DND-41 (cell line): ENCODE measurements at regions not wholly inside any gene's neighbourhood (a gene's known extent, or its start where the extent isn't known, plus 50 kb on each side); places are given as distances from the start of the nearest gene placed in this dataset.

Experiments
- ATAC-seq: fragments of 200-7000 bp; cut with Tn5 transposase; 3 replicates; pipeline ENCODE4 v1.9.1; 2021; ENCODE audit warnings: low read depth; ENCODE audit not compliant: insufficient read depth
- DNase-seq: peaks from one replicate; pipeline ENCODE4 v3.0.0-alpha.2; 2020
- H2AFZ ChIP-seq: 2 replicates; pipeline ENCODE4 v1.6.0; 2012; ENCODE audit warnings: low read depth, low read length
- H3K27ac ChIP-seq: 2 replicates; pipeline ENCODE4 v1.5.1; 2012; ENCODE audit warnings: low read length, inconsistent platforms
- H3K27me3 ChIP-seq: fragments of 200-600 bp; sonication (generic); 2 replicates; pipeline ENCODE4 v1.6.0; 2012; ENCODE audit warnings: low read length, mild to moderate bottlenecking, inconsistent platforms; ENCODE audit not compliant: insufficient read depth, poor library complexity
- H3K36me3 ChIP-seq: 2 replicates; pipeline ENCODE4 v1.5.1; 2012; ENCODE audit warnings: low read length, inconsistent platforms; ENCODE audit not compliant: insufficient read depth
- H3K4me1 ChIP-seq: 2 replicates; pipeline ENCODE4 v1.5.1; 2012; ENCODE audit warnings: mild to moderate bottlenecking, low read length; ENCODE audit not compliant: insufficient read depth
- H3K4me2 ChIP-seq: 2 replicates; pipeline ENCODE4 v1.6.0; 2012; ENCODE audit warnings: mild to moderate bottlenecking, moderate library complexity, low read length, inconsistent platforms; ENCODE audit not compliant: insufficient read depth
- H3K4me3 ChIP-seq, 2 experiments: fragments of 200-600 bp in 1 of 2; shearing (Covaris generic) in 1 of 2; 2 replicates each; pipeline ENCODE4 v1.5.1; 2012 to 2016; ENCODE audit warnings: inconsistent platforms in 2 of 2, low read length in 2 of 2, mild to moderate bottlenecking in 2 of 2, low read depth in 1 of 2, moderate library complexity in 1 of 2
- H3K79me2 ChIP-seq: 2 replicates; pipeline ENCODE4 v1.6.0; 2012; ENCODE audit warnings: low read length, inconsistent platforms; ENCODE audit not compliant: insufficient read depth
- H3K9ac ChIP-seq: 2 replicates; pipeline ENCODE4 v1.6.0; 2012; ENCODE audit warnings: low read depth, mild to moderate bottlenecking, inconsistent platforms, low read length, moderate library complexity
- H3K9me3 ChIP-seq: 2 replicates; pipeline ENCODE4 v1.5.1; 2012; ENCODE audit warnings: low read length, moderate library complexity, mild to moderate bottlenecking, inconsistent platforms; ENCODE audit not compliant: insufficient read depth, severe bottlenecking
- H4K20me1 ChIP-seq: 2 replicates; pipeline ENCODE4 v1.6.0; 2012; ENCODE audit warnings: low read length; ENCODE audit not compliant: insufficient read depth
- EZH2 ChIP-seq: IDR thresholded peaks from 3 replicates; pipeline ENCODE4 v1.6.1; 2012; ENCODE audit warnings: borderline replicate concordance, low read depth, mild to moderate bottlenecking, moderate library complexity, low read length, inconsistent platforms; ENCODE audit not compliant: severe bottlenecking
- TF ChIP-seq, protein P1 (sequence below): IDR thresholded peaks from 2 replicates; pipeline ENCODE4 v1.5.1; 2012; ENCODE audit warnings: borderline replicate concordance, low read length, moderate library complexity, mild to moderate bottlenecking; ENCODE audit not compliant: poor library complexity, severe bottlenecking; ENCODE audit errors: extremely low read depth

DNA sequence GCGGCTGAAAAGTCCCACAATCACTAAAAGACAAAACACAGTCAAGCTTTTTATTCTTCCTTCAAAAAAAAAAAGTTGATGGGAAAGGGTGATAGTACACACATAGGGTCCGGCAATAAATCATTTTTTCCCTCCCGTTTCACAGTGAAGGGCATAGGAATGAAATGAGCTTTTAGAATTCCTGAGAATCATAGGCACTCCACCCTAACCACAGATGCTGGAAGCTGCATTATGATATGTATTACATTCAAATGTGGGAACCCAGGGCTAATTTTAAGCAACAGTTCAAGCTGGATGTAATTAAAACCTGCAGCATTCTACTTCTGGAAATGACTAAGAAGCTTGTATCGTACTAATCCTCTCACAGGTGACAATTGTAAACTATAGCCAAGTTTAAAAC is 75.7 kb upstream of the KCNJ15 start:
- Histone ChIP-seq H3K4me2 (no peak overlapping the region), H3K9me3 (no peaks in the 10 kb centered on the region), H3K9ac (no peak overlapping the region), H3K27me3 (no peaks in the 10 kb centered on the region), H3K79me2 (no peaks in the 10 kb centered on the region), H3K4me3 (no peak overlapping the region), H3K4me1 (no peaks in the 10 kb centered on the region), H2AFZ (no peak overlapping the region), H3K27ac (no peak overlapping the region), H4K20me1 (no peaks in the 10 kb centered on the region), H3K36me3 (no peaks in the 10 kb centered on the region)
- ATAC-seq, result no peak
- DNase-seq, result no peak
- no peak for TF ChIP-seq EZH2
- TF ChIP-seq, protein P1, sequence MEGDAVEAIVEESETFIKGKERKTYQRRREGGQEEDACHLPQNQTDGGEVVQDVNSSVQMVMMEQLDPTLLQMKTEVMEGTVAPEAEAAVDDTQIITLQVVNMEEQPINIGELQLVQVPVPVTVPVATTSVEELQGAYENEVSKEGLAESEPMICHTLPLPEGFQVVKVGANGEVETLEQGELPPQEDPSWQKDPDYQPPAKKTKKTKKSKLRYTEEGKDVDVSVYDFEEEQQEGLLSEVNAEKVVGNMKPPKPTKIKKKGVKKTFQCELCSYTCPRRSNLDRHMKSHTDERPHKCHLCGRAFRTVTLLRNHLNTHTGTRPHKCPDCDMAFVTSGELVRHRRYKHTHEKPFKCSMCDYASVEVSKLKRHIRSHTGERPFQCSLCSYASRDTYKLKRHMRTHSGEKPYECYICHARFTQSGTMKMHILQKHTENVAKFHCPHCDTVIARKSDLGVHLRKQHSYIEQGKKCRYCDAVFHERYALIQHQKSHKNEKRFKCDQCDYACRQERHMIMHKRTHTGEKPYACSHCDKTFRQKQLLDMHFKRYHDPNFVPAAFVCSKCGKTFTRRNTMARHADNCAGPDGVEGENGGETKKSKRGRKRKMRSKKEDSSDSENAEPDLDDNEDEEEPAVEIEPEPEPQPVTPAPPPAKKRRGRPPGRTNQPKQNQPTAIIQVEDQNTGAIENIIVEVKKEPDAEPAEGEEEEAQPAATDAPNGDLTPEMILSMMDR, result no peak

DNA sequence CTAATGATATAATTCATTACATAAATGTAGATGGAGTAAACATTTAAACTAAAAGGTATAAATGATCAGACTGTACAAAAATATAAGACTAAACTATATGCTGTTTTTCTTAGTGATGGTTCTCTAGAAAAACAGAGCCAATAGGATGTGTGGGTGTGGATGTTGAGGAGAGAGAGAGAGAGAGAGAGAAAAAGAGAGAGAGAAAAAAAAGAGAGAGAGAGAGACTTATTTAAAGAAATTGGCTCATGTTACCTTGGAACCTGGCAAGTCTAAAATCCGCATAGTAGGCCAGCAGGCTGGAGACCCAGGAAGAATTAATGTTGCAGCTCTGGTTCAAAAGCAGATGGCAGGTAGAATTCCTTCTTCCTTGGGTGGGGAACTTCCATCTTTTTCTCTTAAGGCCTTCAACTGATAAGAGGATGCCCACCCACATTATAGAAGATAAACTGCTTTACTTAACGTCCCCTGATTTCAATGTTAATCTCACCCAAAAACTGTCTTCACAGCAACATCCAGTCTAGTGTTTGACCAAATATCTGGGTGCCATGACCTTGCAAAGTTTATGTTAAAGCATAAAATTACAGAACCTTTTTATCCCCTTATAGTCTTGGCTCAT is 74.3 kb upstream of the KCNJ15 start:
- no peaks in the 10 kb centered on the region for H3K36me3 ChIP-seq
- H3K27ac ChIP-seq, result no peak overlapping the region
- no peaks in the 10 kb centered on the region for H3K9me3 ChIP-seq
- no peak overlapping the region for H3K9ac ChIP-seq
- no peaks in the 10 kb centered on the region for H3K27me3 ChIP-seq
- ATAC-seq (no peak), DNase-seq (no peak)
- H3K4me3 ChIP-seq, result no peak overlapping the region
- no peaks in the 10 kb centered on the region for H3K79me2 ChIP-seq
- no peak overlapping the region for H2AFZ ChIP-seq
- no peak overlapping the region for H3K4me2 ChIP-seq
- no peaks in the 10 kb centered on the region for H4K20me1 ChIP-seq
- no peaks in the 10 kb centered on the region for H3K4me1 ChIP-seq
- TF ChIP-seq, protein P1, result no peak
- no peak for TF ChIP-seq EZH2

DNA sequence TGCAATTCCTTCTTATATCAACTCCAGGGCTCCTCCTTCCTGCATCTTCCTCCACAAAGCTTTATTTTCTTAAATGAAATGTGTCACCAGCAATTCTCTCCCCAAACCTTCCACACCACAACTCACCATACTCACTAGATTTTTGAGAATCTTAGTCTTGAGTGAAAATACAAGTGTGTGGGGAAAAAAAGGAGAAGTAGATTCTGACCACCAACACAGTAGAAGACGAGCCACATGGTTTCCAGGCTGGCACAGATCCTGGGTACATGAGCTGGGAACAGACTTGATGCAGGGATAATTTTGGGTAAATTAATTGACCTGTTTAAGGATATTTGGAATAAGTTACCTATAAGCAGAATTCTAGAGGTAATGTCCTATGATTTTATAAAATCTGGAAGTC is 72.8 kb upstream of the KCNJ15 start:
- DNase-seq, result no peak
- H3K4me1 ChIP-seq, result no peaks in the 10 kb centered on the region
- H3K9ac ChIP-seq, result no peak overlapping the region
- H3K27ac ChIP-seq, result no peak overlapping the region
- TF ChIP-seq, protein P1, result no peak
- no peak for TF ChIP-seq EZH2
- H4K20me1 ChIP-seq, result no peaks in the 10 kb centered on the region
- no peak overlapping the region for H3K4me3 ChIP-seq
- no peak overlapping the region for H2AFZ ChIP-seq
- no peaks in the 10 kb centered on the region for H3K79me2 ChIP-seq
- ATAC-seq, result no peak
- H3K9me3 ChIP-seq, result no peaks in the 10 kb centered on the region
- H3K36me3 ChIP-seq, result no peaks in the 10 kb centered on the region
- H3K27me3 ChIP-seq, result no peaks in the 10 kb centered on the region
- H3K4me2 ChIP-seq, result no peak overlapping the region

DNA sequence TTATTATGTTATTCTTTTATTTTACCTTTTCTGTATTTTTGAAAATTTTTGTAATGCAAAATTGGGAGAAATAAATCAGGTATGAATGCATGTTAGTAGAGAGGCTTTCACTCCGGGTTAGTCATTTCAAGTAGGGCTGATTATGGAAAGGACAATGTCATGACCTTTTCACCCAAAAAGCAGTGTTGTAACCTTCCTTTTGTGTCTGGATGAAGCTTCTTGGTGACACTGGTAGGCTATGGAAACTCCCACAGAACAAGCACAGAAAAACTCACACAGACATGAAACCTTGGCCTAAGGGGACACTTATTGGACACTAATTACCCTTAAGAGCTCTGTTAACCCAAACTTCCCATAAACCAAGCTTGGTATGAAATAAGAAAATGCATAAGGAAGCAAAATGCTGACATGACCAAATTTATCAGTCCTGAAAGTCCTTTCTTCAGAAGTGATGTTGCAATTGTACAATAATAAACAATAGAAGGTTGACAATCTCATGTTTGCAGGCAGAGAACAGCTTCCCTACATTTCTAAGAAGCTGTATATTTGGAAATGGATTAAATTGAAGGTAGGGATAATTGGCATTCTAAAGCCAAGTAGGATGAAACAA is 70.0 kb upstream of the KCNJ15 start:
- H2AFZ ChIP-seq, result no peak overlapping the region
- no peaks in the 10 kb centered on the region for H3K9me3 ChIP-seq
- DNase-seq (no peak), ATAC-seq (no peak)
- H3K27ac ChIP-seq, result no peak overlapping the region
- no peaks in the 10 kb centered on the region for H3K36me3 ChIP-seq
- H4K20me1 ChIP-seq, result no peaks in the 10 kb centered on the region
- no peaks in the 10 kb centered on the region for H3K79me2 ChIP-seq
- TF ChIP-seq, protein P1, result no peak
- no peak for TF ChIP-seq EZH2
- H3K27me3 ChIP-seq, result no peaks in the 10 kb centered on the region
- no peaks in the 10 kb centered on the region for H3K4me1 ChIP-seq
- H3K4me3 ChIP-seq, result no peak overlapping the region
- H3K9ac ChIP-seq, result no peak overlapping the region
- H3K4me2 ChIP-seq, result no peak overlapping the region
